H9 (cell line): ENCODE measurements at regions not wholly inside any gene's neighbourhood (a gene's known extent, or its start where the extent isn't known, plus 50 kb on each side); places are given as distances from the start of the nearest gene placed in this dataset.

Experiments used
- DNase-seq: peaks from one replicate; pipeline ENCODE4 v3.0.0-alpha.2; 2017
- H2AFZ ChIP-seq: one replicate; pipeline ENCODE4 v1.6.1; 2013; ENCODE audit warnings: mild to moderate bottlenecking, low read length, control low read depth, moderate library complexity
- H2AK5ac ChIP-seq: 2 replicates; pipeline ENCODE4 v1.6.1; 2013; ENCODE audit warnings: low read length, control low read depth, mixed read lengths; ENCODE audit not compliant: insufficient read length
- H2BK120ac ChIP-seq: one replicate; pipeline ENCODE4 v1.6.1; 2013; ENCODE audit warnings: low read depth, mild to moderate bottlenecking, low read length, control low read depth, inconsistent platforms; ENCODE audit not compliant: poor library complexity, severe bottlenecking
- H2BK12ac ChIP-seq: 2 replicates; pipeline ENCODE4 v1.6.1; 2013; ENCODE audit warnings: low read length, control low read depth, mixed read lengths, low read depth; ENCODE audit not compliant: insufficient read length
- H2BK15ac ChIP-seq: 2 replicates; pipeline ENCODE4 v1.6.1; 2013; ENCODE audit warnings: low read depth, low read length, control low read depth
- H2BK20ac ChIP-seq: one replicate; pipeline ENCODE4 v1.6.1; 2013; ENCODE audit warnings: low read depth, mild to moderate bottlenecking, low read length, control low read depth, inconsistent platforms; ENCODE audit not compliant: poor library complexity, severe bottlenecking
- H2BK5ac ChIP-seq: 2 replicates; pipeline ENCODE4 v1.6.1; 2013; ENCODE audit warnings: low read length, control low read depth, mixed read lengths; ENCODE audit not compliant: insufficient read length
- H3K14ac ChIP-seq: 2 replicates; pipeline ENCODE4 v1.6.1; 2013; ENCODE audit warnings: low read length, control low read depth; ENCODE audit not compliant: insufficient read depth
- H3K18ac ChIP-seq: 2 replicates; pipeline ENCODE4 v1.6.1; 2013; ENCODE audit warnings: low read depth, mild to moderate bottlenecking, mixed read lengths, low read length, control low read depth; ENCODE audit not compliant: insufficient read length
- H3K23ac ChIP-seq: 2 replicates; pipeline ENCODE4 v1.6.1; 2013; ENCODE audit warnings: low read length, control low read depth, mixed read lengths, low read depth; ENCODE audit not compliant: insufficient read length
- H3K23me2 ChIP-seq: 2 replicates; pipeline ENCODE4 v1.6.1; 2013; ENCODE audit warnings: low read depth, mild to moderate bottlenecking, mixed read lengths, low read length, control low read depth; ENCODE audit not compliant: insufficient read length, poor library complexity, severe bottlenecking
- H3K27ac ChIP-seq: 2 replicates; pipeline ENCODE4 v1.5.1; 2013; ENCODE audit warnings: low read length, control low read depth, mixed read lengths, low read depth; ENCODE audit not compliant: insufficient read length
- H3K27me3 ChIP-seq: 2 replicates; pipeline ENCODE4 v1.6.1; 2013; ENCODE audit warnings: low read length, control low read depth, inconsistent platforms; ENCODE audit not compliant: insufficient read depth
- H3K4ac ChIP-seq: 2 replicates; pipeline ENCODE4 v1.6.1; 2013; ENCODE audit warnings: low read depth, mild to moderate bottlenecking, control low read depth, inconsistent platforms, low read length, moderate library complexity
- H3K4me1 ChIP-seq: 2 replicates; pipeline ENCODE4 v1.6.1; 2013; ENCODE audit warnings: low read length, control low read depth, inconsistent platforms; ENCODE audit not compliant: insufficient read depth
- H3K4me2 ChIP-seq: 2 replicates; pipeline ENCODE4 v1.6.1; 2013; ENCODE audit warnings: low read length, control low read depth, mixed read lengths; ENCODE audit not compliant: insufficient read length, insufficient read depth
- H3K56ac ChIP-seq: 2 replicates; pipeline ENCODE4 v1.6.1; 2013; ENCODE audit warnings: low read depth, mild to moderate bottlenecking, mixed read lengths, low read length, control low read depth; ENCODE audit not compliant: insufficient read length
- H3K79me1 ChIP-seq: 2 replicates; pipeline ENCODE4 v1.6.1; 2013; ENCODE audit warnings: low read depth, mild to moderate bottlenecking, moderate library complexity, low read length, control low read depth, inconsistent platforms; ENCODE audit not compliant: insufficient read depth, poor library complexity, severe bottlenecking
- H3K79me2 ChIP-seq: 2 replicates; pipeline ENCODE4 v1.6.1; 2013; ENCODE audit warnings: low read length, control low read depth, inconsistent platforms; ENCODE audit not compliant: insufficient read depth
- H3K9ac ChIP-seq: 2 replicates; pipeline ENCODE4 v1.6.1; 2013; ENCODE audit warnings: low read length, control low read depth, mixed read lengths; ENCODE audit not compliant: insufficient read length; ENCODE audit errors: extremely low read depth
- H3K9me3 ChIP-seq: one replicate; pipeline ENCODE4 v1.6.1; 2013; ENCODE audit warnings: low read depth, low read length, inconsistent platforms; ENCODE audit not compliant: control insufficient read depth
- H3T11ph ChIP-seq: one replicate; pipeline ENCODE4 v1.6.1; 2013; ENCODE audit warnings: mild to moderate bottlenecking, low read length, control low read depth, inconsistent platforms
- H4K20me1 ChIP-seq: one replicate; pipeline ENCODE4 v1.6.1; 2013; ENCODE audit not compliant: control insufficient read depth, insufficient read length, insufficient read depth
- H4K5ac ChIP-seq: 2 replicates; pipeline ENCODE4 v1.6.1; 2013; ENCODE audit warnings: low read depth, mild to moderate bottlenecking, mixed read lengths, low read length, control low read depth; ENCODE audit not compliant: insufficient read length
- H4K8ac ChIP-seq: replicated peaks from 2 replicates; pipeline ENCODE4 v1.6.1; 2013; ENCODE audit warnings: low read length, control low read depth, mixed read lengths, low read depth; ENCODE audit not compliant: insufficient read length
- H4K91ac ChIP-seq: 2 replicates; pipeline ENCODE4 v1.6.1; 2013; ENCODE audit warnings: low read depth, mild to moderate bottlenecking, moderate library complexity, mixed read lengths, low read length, control low read depth; ENCODE audit not compliant: insufficient read length
- H3K27ac Mint-ChIP-seq, 3 experiments: 2 replicates in 2 of 3; 3 replicates in 1 of 3; pipeline ENCODE4 v1.8.0; 2020 to 2021; ENCODE audit warnings: mixed read lengths in 3 of 3, mild to moderate bottlenecking in 1 of 3, moderate library complexity in 1 of 3
- H3K27me3 Mint-ChIP-seq: 2 replicates; pipeline ENCODE4 v1.8.0; 2021; ENCODE audit warnings: low read depth, mild to moderate bottlenecking, moderate library complexity, mixed read lengths
- H3K36me3 Mint-ChIP-seq, 3 experiments: 2 replicates in 2 of 3; 3 replicates in 1 of 3; pipeline ENCODE4 v1.8.0; 2020 to 2021; ENCODE audit warnings: low read depth in 3 of 3, mixed read lengths in 3 of 3; ENCODE audit not compliant: insufficient read depth in 1 of 3
- H3K4me1 Mint-ChIP-seq, 2 experiments: 2 replicates each; pipeline ENCODE4 v1.8.0; 2020; ENCODE audit warnings: mixed read lengths in 2 of 2
- H3K4me3 Mint-ChIP-seq, 2 experiments: 2 replicates in 1 of 2; 3 replicates in 1 of 2; pipeline ENCODE4 v1.8.0; 2020 to 2021; ENCODE audit warnings: mild to moderate bottlenecking in 2 of 2, mixed read lengths in 2 of 2, moderate library complexity in 1 of 2
- H3K9me3 Mint-ChIP-seq, 2 experiments: 2 replicates in 1 of 2; 3 replicates in 1 of 2; pipeline ENCODE4 v1.8.0; 2020; ENCODE audit warnings: mild to moderate bottlenecking in 2 of 2, mixed read lengths in 2 of 2, moderate library complexity in 1 of 2
- CTCF ChIP-seq: fragments of 200-600 bp; sonication (generic); conservative IDR thresholded peaks from 3 replicates; pipeline ENCODE4 v1.8.0; 2021; ENCODE audit warnings: antibody characterized with exemption, mild to moderate bottlenecking
- WGBS: extraction: QIAGEN DNeasy Blood & Tissue Kit; methylation state at CpG from one replicate; pipeline ENCODE4 v1.1.7; 2013; ENCODE audit warnings: missing lambda C conversion rate, low lambda C conversion rate, mixed read lengths; ENCODE audit not compliant: insufficient read length; ENCODE audit errors: extremely low coverage; 5-methylcytosine and 5-hydroxymethylcytosine counted together

- Histone ChIP-seq H2AFZ (no peak overlapping the region), H4K8ac (no peak overlapping the region), H2BK12ac (no peak overlapping the region), H4K5ac (no peak overlapping the region), H2AK5ac (no peak overlapping the region), H2BK120ac (no peak overlapping the region), H3K4me2 (no peak overlapping the region), H3K79me1 (no peaks in the 10 kb centered on the region), H3T11ph (no peak overlapping the region), H3K14ac (no peak overlapping the region), H3K23ac (no peak overlapping the region), H2BK15ac (no peak overlapping the region), H3K79me2 (no peaks in the 10 kb centered on the region), H3K4ac (no peak overlapping the region), H3K27ac (no peak overlapping the region), H4K91ac (no peak overlapping the region), H2BK5ac (no peak overlapping the region), H3K9ac (no peak overlapping the region), H3K23me2 (no peaks in the 10 kb centered on the region), H2BK20ac (no peak overlapping the region), H3K4me1 (no peaks in the 10 kb centered on the region), H3K18ac (no peak overlapping the region), H3K27me3 (no peaks in the 10 kb centered on the region), H4K20me1 (no peaks in the 10 kb centered on the region), H3K56ac (no peak overlapping the region), H3K9me3 (no peaks in the 10 kb centered on the region)
- Mint-ChIP-seq H3K27me3 (peaks cover 3% of the 10 kb centered on the region), H3K27ac (no peak overlapping the region), H3K9me3 (no peaks in the 10 kb centered on the region), H3K36me3 (no peaks in the 10 kb centered on the region; a peak in 1 of 7 replicates), H3K4me1 (peaks cover 5 to 14% of the 10 kb centered on the region in 2 experiments; a peak in 3 of 4 replicates), H3K4me3 (no peak overlapping the region)
- no peak for TF ChIP-seq CTCF
- no CpG with 5 or more reads among the region's 11 CpGs for WGBS
- peak; percentile 20 for DNase-seq
Observed at GRCh38 chr3:13136426-13136825, 63.2 kb upstream of the IQSEC1 start.
